Left renal pelvis (tissue), 4 donors: ENCODE measurements at regions not wholly inside any gene's neighbourhood (a gene's known extent, or its start where the extent isn't known, plus 50 kb on each side); places are given as distances from the start of the nearest gene placed in this dataset.
A peak's percentile ranks its signal among the peaks of the same experiment; 100 is the strongest.

Experiments
- DNase-seq, 4 donors: peaks; one replicate each; pipeline ENCODE4 v3.0.0-alpha.2; 2013; ENCODE audit warnings: low read depth in 4 of 4, low spot score in 3 of 4

DNA sequence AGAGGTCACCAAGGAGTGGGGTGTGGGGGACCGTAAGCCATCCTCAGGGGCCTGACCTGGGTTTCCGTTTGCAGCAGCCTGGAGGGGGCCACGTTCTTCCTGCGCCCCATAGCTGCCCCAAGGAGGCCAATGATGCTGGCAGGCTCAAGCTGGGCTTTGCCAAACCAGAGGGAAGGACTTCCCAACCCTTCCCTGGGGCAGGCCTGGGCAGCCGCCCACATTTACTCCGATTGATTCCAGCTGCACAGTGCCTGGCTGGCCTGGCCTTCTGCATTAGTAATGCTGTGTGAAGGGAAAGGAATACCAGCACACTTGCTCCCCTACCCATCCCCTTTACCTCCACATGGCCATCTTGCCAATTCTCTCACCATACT, 360.6 kb upstream of the SLC14A2 start:
- no peak for DNase-seq

DNA sequence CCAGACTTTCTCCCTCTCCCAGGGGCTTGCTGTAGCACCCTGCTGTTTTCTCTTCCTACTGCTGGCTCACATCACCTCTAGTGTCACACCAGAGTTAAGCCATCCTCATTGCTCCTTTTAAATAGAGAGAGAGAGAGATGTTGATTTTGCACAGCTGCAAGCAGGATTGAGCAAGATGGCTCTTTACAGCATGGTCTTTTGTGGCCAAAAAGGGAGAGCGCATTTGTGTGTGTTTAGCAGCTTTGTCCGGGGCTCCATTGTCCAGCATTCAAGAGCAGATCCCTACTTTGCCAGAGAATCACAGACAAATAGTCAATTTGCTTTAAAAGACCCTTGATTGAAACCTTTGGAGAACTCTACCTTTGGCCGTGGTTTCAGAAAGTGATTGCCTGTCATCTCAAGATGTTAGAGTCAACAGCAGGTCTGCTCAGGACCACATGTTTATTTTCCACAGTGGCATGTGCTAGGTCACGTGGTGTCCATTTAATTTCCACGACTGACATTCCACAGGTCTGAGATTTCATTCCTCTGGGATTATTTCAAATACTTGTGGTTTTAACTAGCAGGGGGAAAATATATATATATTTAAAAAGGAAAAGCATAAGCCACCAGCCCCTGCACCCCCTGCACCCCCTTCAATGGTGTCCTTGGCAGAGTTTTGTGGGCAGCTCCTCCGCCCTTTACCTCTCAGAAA, 359.9 kb upstream of the SLC14A2 start:
- peak in 1 of 4 donors; percentile 17 for DNase-seq

DNA sequence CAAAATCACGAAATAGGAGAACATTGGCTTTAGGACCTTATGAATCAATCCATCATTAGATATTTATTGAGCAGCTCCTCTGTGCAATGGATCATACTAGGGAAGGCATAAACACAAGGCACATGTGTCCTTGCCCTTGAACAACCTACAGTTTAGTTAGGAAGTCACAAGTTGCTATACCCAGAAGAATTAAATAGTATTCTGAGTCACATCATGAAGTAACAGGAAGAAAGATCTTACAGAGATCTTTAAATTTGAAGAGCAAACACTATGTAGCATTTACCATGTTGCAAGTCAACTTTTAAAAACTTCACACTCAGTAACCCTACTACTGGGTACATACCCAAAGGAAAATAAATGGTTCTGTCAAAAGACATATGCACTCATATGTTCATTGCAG, 355.2 kb upstream of the SLC14A2 start:
- DNase-seq = no peak

DNA sequence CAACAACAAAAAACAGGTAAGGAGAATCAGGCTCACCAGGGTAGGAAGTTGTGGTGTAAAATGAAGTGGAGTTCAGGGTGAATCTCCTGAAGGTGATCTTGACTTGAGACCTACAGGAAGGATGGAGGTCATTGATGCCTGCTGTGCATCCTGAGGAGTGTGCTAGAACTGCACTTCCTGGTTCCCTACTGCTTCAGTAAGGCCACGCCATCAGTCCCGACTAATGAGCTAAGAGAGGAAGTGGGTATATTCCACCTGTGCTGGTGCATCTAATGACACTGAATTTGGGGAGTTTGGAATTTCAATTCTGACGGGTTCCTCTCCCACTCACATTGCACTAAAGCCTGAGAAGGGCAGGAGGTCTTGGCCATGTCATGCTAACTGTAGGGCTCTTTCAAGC, 349.3 kb upstream of the SLC14A2 start:
- no peak for DNase-seq

DNA sequence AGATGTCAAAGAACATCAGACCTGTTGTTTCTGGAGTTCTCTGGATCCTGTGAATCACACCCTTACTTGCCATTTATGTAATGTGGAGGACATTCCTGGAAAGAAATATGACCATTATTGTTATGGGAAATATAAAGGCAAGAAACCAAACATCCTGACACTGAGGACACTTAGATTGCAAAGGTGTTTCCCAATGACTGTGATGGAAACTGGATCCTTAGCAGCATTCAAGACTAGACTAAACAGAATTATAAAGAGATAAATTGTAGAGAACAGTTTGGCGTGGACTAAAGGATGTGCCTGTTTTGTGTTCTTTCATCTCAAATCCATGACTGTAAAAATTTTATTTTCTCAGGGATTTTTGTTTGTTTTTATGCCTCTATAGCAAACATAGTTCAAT, 347.7 kb upstream of the SLC14A2 start:
- DNase-seq = no peak

DNA sequence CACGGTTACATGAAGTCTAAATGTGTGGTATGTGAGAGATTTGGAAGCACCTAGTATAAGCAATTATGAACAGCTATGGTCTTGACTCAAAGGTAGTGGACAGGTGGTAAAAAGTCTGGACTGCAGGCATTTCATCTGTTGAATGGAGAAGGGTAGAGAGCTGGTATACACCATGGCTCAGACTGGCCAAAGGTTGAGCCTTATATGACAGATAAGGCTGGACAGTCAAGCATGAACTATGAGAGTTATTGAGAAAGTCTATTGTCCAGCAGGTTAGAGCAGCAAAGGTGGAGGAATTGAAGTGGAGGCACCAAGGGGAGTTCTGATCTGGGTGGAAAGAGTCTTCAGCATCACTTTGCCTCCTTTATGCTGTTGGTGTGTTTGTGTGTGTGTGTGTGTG, 346.7 kb upstream of the SLC14A2 start:
- DNase-seq = no peak

DNA sequence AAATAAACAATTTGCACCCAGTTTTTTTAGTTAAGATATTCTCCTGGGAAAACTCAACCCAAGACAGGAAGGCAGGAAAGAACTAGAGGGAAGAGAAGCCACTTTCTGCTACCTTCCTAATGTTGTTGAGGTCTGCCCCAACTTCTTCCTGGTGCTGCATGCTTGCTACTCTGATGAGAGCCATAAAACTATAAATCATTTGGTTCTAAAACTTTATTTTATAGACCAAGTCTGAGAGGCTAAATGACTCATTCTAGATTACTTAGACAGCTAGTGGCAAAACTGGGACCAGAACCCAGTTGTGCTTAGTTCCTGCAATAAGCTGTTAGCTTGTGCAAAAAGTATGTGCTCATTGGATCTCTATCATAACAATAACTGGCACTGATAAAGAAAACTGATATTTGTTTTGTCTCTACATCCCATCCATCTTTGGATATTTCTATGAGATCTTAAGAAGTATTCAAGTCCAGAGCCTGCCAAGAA, 344.9 kb upstream of the SLC14A2 start:
- no peak for DNase-seq

DNA sequence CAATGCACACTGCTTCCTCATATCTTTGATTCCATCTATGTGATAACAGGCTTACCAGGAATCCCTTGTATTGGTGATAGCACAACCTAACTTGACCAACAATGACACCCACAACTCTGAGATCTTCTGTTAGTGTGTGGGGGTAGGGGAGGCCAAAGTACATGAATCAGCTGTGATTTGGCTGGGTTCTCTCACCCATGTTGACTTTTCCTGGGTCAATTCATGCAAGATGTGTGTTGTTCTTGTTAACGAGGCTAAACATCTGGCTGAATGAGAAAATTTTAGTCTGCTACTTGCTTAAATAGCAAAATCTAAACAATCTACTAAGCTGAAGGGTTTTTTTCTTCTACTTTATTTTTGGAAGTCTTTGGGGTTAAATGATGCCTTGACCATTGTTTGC, 341.2 kb upstream of the SLC14A2 start:
- DNase-seq = no peak

DNA sequence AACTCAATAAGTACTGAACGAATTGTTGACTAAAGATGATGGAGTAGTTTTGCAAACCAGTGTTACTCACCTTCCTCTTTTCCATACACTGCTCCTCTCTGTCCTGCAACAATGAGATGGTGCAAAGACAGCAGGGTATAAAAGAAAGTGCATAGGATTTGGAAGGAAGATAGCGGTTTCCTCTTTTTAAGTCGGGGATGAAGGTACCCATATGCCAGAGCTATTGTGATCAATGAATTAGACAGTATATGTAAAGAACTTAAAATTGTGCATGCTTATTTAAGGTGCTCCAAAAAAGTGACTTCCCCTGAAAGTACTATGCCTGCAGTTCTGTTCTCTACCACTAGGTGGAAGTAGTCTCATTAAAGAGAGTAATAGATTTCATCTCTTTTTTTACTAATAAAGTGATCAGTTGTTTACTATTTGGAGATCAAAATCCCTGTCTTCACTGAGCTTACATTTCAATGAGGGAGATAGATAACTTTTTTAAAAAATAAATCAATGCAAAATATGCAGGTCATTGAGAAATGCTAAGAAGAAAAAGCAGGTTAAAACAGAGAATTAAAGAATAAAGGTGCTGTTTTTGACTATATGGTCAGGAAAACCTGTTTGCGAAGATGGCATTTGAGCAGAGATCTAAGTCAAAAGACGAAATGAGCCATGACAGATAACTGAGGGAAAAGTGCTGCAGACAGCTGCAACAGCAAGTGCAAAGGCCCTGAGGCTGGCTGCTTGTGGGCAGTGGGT, 339.7 kb upstream of the SLC14A2 start:
- no peak for DNase-seq

DNA sequence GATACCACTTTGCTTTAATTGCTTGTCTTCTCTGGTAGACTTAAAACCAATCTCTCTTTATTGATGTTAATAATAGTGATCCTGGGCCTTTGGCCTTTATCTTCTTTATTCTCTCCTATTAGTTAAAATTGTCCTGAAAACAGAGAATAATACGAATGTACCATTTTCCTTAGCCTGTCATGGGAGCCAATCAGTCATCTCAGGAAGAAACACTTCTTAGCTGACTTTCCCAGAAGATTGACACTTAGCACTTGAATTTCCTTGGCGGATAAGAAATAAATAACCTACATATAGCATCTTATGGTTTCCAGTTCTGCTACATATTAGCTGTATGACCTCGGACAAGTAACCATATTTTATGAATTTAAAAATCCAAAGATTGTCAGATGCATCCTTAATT, 338.4 kb upstream of the SLC14A2 start:
- DNase-seq = no peak

DNA sequence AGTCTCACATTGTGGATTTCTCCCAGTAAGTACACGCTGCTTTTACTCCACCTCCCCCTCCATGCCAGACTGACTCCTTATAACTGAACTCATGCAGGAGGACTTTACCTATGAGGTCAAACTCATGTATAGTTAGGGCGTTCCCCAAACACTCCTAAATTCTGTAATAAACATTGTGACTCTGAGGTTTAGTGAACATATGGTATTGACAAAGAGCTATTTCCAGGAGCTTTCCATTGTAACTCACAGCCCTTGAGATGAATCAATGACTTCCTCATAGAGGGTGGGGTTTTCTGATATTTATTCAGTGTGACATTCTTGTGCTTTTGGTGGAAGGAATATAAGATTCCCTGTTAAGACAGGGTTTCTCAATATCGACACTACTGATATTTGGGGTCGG, 337.4 kb upstream of the SLC14A2 start:
- no peak for DNase-seq

DNA sequence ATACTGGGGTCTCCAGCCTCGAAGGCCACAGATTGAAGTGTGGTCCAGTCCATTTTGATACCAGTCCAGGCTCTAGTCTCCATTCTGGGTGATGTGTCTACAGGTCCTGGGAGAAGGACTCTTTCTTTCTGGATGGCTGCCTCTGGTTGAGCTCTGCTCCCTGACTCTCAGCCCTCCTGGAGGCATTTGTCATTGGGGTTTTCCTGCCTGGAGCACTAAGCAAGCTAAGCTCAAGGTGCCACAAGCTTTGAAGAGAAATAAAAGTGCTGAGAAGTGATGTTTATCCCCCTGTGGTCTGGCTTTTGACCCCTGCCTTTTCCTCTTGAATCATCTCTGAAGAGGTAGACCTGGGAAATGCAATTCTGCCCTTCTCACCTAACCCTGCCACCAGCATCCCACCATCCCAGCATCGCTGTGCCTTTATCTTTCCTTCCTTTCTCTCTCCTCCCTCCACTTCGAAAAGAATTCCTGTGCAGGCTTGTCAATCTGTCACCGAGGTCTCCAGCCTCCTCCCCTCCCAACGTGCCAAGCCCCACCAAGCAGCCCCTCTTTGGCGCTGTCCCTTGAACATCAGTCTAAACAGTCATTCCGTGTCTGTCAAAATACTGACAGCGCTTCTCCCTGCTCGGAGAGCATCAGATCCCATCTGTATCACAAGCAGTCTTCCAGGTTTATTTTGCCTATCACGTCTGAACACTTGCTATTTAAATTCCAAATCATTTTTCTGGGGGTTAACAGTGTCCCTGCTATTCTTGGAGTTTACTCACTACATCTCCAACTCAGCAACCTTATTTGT, 334.6 kb upstream of the SLC14A2 start:
- no peak for DNase-seq

DNA sequence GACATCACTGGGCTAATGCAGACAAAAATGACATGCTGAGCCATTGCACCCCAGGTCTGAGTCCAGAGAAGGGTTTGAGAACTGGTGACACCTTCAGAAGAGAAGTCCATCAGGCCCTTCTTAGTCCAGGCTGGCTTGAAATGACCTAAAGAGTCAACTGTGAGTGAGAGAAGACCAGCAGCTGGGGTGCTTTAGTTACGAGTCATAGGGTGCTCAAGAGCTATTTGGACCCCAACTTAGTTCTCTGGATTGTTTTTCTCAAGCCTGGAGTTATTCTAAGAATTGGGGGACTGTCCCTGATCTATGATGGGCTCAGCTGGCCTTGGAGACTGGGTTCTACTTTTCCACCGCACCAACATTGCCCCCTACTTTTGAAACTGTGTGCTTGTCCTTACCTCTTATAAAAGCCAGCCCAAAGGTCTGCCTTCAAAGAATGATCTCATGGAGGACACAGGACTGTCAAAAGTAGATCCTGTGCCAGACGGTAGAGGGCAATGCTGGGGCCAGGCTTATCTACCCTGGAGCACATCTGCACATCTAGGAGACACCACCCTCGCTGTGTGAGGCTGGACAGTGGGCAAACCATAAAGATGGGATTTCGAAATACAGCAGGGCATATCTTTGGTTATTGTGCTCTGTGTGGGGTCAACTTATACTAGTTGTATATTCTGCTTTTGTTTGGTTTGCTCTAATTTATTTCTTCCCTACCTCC, 333.0 kb upstream of the SLC14A2 start:
- no peak for DNase-seq

DNA sequence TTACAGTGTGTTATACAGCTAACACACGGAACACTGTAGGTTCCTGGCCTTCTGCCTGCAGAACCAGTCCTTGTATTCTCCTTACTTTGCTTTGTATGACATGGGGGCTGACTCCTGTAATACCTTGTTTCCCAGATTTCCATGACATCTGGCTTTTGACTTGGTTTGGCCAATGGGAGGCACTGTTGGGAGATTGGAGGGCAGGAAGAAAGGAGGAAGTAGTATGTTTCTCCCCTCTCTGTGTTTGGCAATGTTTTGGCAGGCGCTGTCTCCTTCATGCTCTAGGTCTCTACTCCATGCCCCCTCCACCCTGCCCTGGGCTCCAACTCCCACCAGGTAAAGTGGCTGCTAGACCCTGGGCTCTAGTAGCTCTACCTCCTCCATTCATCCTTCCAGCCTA, 331.1 kb upstream of the SLC14A2 start:
- no peak for DNase-seq

DNA sequence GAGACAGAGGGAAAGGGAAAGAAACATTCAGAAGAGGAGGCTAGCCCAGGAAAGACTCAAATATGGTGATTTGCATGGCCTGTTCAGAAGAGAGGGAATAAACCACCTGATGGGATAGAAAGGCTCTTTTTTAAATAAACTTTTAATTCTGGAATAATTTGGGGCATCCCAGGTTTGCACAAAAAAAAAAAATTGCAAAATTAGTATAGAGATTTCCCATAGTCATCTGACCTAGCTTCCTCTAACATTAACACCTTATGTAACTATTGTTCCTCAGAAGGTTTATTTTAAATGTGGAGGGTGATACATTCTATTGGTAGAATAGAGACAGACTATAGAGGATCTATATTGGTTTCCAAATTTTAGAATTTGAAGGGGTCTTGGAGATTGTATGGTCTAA, 330.4 kb upstream of the SLC14A2 start:
- DNase-seq = no peak

DNA sequence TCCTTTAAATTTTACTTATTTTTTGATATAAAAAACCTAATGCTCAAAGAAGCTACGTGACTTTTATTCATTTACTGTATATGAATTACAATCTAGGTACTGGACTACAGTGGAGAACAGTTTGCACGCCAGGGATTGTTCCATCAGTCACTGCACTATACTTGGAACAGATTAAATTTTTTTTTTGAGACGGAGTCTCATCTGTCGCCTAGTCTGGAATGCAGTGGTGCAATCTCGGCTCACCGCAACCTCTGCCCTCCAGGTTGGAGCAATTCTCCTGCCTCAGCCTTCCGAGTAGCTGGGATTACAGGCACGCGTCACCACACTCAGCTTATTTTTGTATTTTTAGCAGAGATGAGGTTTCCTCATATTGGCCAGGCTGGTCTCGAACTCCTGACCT, 330.0 kb upstream of the SLC14A2 start:
- DNase-seq = no peak

DNA sequence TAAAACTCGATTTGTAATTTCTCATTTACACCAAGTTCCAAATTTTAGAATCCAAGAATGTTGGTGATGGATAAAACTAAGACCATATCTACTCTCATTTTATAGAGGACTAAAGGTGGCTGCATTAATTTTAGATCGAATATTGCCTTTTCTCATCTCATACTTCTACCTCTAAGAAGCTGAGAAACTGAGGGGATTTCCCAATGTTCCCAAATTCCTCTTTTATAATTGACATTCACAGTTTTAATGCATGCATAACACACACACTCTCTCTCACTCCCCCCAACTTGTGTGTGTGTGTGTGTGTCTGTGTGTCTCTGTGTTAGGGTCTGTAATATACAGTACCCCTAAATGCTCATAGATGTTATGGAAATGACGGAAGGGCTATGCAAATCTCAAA, 328.8 kb upstream of the SLC14A2 start:
- DNase-seq = no peak

DNA sequence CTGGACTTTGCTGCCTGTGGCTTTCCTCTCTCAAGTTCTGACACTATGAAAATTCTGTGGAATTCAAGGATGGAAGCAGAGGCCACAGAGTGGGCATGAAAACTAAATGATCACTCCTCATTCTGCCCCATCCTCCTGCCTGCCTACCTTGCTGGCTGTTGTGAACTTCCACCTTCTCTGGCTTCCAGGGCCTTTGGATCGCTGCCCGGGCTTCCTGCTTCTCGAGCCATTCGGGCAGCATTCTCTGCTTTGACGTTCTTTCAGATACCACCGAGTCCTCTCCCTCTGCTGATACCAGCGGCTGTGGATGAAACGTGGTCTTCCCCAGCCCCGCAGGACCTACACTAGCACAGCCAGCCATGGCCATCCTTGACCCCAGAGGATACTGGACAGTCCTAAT, 327.7 kb upstream of the SLC14A2 start:
- DNase-seq = no peak

DNA sequence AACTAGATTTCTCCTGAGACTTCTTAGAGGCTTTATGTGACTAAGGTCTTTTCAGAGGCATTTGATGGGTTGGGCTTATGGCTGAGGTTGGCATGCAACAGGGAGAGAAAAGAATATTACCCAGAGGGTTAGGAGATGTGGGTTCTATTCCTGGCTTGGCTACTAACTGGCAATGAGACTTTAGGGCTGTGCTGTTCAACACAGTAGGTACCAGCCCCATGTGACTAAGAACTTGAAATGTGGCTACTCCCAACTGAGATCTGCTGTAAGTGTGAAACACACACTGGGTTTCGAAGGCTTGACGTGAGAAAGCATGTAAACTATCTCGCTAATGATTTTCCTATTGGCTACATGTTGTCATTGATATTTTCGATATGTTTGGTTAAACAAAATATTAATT, 324.9 kb upstream of the SLC14A2 start:
- no peak for DNase-seq

DNA sequence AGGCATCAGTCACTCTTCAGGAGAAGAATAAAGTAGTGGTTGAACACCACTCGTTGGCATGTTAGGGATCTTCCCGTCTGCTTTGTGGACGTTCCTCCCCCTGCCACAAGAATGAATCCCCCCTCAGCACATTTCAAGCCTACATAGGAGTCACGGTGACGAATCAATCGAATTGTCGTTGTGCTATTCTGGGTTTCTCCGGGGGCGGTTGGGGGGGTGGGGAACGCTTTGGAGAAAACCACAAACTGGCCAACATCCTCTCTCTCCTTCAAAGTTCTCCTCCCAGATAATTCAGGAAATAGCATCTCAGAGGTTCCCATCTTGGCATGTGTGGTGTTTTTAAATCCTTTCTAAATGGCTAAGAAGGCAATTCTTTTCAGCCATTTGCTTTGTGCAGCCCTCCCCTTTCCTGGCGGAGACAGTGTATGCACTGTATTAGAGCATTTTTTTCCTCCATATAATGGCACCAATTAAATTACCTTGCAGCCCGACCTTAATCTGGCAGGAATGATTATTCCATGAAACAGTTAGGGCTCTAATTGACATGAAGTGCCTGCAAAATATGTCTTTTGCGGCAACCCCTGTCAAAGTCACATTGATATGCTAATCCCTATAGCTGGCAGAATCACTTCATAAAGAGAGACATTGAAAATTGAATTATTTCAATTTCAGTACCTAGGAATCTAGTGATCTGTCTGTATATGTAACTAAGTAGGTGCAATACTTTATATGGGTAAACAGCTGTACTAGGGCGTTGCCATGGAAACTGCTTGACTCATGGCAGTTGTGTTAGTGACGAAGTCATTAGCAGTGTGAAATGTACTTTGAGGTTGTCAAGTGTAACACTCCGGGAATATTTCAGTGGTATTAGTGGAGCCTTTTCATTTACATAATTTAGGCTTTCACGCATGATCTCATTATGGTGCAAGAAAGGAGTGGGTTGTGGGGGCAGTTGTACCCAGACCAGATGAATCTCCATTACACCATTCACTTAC, 323.4 kb upstream of the SLC14A2 start:
- no peak for DNase-seq
